Left ventricle myocardium inferior (tissue), 1 donor: ENCODE measurements at regions not wholly inside any gene's neighbourhood (a gene's known extent, or its start where the extent isn't known, plus 50 kb on each side); places are given as distances from the start of the nearest gene placed in this dataset.

Experiments
- DNase-seq: peaks from one replicate; pipeline ENCODE4 v3.0.0-alpha.2; 2020
- H3K27ac ChIP-seq: fragments of 200-600 bp; replicated peaks from 2 replicates; pipeline ENCODE4 v1.8.0; 2021
- H3K27me3 ChIP-seq: fragments of 200-600 bp; 2 replicates; pipeline ENCODE4 v1.8.0; 2021; ENCODE audit warnings: low read depth
- H3K36me3 ChIP-seq: fragments of 200-600 bp; 2 replicates; pipeline ENCODE4 v1.8.0; 2021
- H3K4me1 ChIP-seq: fragments of 200-600 bp; 2 replicates; pipeline ENCODE4 v1.8.0; 2021
- H3K4me3 ChIP-seq: fragments of 200-600 bp; 2 replicates; pipeline ENCODE4 v1.8.0; 2021; ENCODE audit warnings: mild to moderate bottlenecking, moderate library complexity
- H3K9me3 ChIP-seq: fragments of 200-600 bp; replicated peaks from 2 replicates; pipeline ENCODE4 v1.8.0; 2021
- intact Hi-C: fragments of 100-400 bp; cut with micrococcal nuclease; formaldehyde crosslinking; loops from one replicate; pipeline ENCODE4 v1.11.0; 2022
- TF ChIP-seq, protein P1 (sequence below): fragments of 200-600 bp; IDR thresholded peaks from 2 replicates; pipeline ENCODE4 v1.8.0; 2021; ENCODE audit warnings: antibody characterized with exemption, mild to moderate bottlenecking, borderline replicate concordance
- donor health status: DM: no; HTN: yes; CAD: no; lungs with severe emphysema.

DNA sequence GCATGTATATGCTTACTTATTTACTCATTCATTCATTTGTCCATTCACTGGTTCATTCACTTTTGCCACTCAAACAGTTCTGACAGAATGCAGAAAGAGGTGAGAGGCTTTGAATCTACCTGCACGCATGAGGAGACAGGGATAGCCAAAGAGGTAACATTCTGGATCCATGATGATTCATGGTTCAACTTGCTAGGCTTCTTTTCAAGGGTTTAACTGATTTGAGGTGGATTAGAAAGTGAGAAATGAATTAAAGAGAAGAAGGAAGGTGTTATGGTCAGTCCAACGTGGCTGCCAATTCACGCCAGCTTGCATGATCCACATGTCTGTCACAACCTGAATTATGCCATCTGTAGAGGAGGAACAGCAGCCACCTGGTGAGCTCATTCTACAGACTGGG is 260.6 kb downstream of the ARRDC4 start:
- no peaks in the 10 kb centered on the region for H3K9me3 ChIP-seq
- intact Hi-C loops: no loop called here
- TF ChIP-seq, protein P1, sequence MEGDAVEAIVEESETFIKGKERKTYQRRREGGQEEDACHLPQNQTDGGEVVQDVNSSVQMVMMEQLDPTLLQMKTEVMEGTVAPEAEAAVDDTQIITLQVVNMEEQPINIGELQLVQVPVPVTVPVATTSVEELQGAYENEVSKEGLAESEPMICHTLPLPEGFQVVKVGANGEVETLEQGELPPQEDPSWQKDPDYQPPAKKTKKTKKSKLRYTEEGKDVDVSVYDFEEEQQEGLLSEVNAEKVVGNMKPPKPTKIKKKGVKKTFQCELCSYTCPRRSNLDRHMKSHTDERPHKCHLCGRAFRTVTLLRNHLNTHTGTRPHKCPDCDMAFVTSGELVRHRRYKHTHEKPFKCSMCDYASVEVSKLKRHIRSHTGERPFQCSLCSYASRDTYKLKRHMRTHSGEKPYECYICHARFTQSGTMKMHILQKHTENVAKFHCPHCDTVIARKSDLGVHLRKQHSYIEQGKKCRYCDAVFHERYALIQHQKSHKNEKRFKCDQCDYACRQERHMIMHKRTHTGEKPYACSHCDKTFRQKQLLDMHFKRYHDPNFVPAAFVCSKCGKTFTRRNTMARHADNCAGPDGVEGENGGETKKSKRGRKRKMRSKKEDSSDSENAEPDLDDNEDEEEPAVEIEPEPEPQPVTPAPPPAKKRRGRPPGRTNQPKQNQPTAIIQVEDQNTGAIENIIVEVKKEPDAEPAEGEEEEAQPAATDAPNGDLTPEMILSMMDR: no peak

DNA sequence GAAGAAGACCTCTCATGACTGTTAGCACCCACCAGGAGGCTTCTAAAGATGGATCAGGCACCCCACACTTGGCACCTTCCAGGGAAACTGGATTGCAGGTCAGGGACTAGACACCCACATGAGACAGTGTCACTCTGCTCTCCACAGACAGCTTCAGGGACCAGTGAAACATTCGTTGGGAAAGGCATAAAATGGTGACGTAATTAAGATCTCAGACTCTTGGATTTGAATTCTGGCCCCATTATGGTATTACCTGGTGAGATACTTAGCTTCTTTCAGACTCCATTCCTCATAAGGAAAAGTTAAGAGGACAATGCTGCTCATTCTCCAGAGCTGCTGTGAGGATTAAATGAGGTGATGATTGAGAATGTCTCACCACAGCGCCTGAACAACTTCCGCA is 261.1 kb downstream of the ARRDC4 start:
- DNase-seq: no peak
- no peaks in the 10 kb centered on the region for H3K4me1 ChIP-seq
- no peaks in the 10 kb centered on the region for H3K9me3 ChIP-seq
- no peak overlapping the region for H3K4me3 ChIP-seq
- no peaks in the 10 kb centered on the region for H3K27me3 ChIP-seq
- intact Hi-C loops: no loop called here
- H3K27ac ChIP-seq: no peak overlapping the region
- no peaks in the 10 kb centered on the region for H3K36me3 ChIP-seq
- TF ChIP-seq, protein P1: no peak

More for the DNA sequence above, 260.6 kb downstream of the ARRDC4 start:
- H3K27ac ChIP-seq: no peak overlapping the region
- H3K4me1 ChIP-seq: no peaks in the 10 kb centered on the region
- H3K27me3 ChIP-seq: no peaks in the 10 kb centered on the region
- no peaks in the 10 kb centered on the region for H3K36me3 ChIP-seq
- DNase-seq: no peak
- no peak overlapping the region for H3K4me3 ChIP-seq

DNA sequence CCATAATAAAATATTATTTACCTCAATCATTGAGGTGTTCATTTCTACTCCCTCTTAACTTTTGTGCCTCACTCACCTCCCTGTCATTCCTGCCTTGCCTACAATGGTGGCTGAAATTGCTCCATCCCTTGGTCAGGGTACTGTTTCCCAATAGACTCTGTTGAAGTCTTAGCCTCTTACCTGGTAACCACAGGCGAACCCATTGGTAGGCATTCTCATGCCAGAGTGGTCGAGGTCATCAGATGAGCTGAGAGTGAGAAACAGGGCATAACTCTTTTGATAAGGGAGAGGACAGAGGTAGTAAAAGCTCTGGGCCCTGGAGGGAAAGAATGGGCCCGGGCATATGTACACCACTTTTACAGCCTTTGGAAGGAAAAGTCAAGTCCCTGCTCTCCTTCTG is 265.6 kb downstream of the ARRDC4 start:
- H3K27ac ChIP-seq: no peak overlapping the region
- H3K4me1 ChIP-seq: no peaks in the 10 kb centered on the region
- DNase-seq: no peak
- H3K36me3 ChIP-seq: no peaks in the 10 kb centered on the region
- no peak overlapping the region for H3K4me3 ChIP-seq
- TF ChIP-seq, protein P1: no peak
- peaks cover 15% of the 10 kb centered on the region for H3K27me3 ChIP-seq
- H3K9me3 ChIP-seq: no peaks in the 10 kb centered on the region
- intact Hi-C loops: no loop called here

DNA sequence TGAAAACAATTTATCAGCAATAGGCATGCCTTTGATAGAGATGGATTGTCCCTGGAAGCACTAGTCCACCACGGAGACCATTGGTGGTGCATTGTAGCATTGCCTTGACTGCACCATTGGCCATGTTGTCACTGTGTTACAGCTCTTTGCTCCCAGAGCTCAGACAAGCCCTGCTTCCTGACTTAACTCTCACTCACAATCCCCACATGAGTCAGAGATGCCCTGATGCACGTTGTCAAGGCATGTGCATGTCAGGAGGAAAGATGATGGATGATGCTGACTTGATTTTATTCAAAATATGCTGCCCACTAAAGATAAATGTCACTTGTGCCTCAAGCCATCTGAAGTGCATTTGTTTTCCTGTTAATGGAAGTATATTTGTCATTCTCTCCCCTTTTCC is 266.1 kb downstream of the ARRDC4 start:
- Histone ChIP-seq H3K27me3 (peaks cover 15% of the 10 kb centered on the region), H3K4me3 (no peak overlapping the region), H3K27ac (no peak overlapping the region), H3K4me1 (no peaks in the 10 kb centered on the region), H3K9me3 (no peaks in the 10 kb centered on the region), H3K36me3 (no peaks in the 10 kb centered on the region)
- DNase-seq: no peak
- TF ChIP-seq, protein P1: no peak
- intact Hi-C loops: no loop called here

DNA sequence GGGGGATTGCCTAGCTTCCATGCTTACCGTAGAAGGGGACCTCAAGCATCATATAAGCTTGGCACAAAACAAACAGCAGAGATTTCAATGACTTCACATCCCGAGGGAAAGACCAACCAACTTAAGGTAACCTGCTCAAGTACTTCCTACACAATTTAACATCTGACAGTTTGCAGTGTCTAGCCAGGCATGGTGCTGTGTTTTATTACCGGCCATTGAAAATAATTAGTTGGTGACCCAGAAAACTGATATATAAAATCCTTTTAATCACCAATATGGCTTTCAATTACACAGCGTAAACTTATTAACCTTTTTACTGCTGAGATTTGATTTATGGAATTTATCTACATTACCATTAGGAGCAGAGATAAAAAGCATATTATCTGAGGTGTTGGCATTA is 268.3 kb downstream of the ARRDC4 start:
- no peak overlapping the region for H3K4me3 ChIP-seq
- no peaks in the 10 kb centered on the region for H3K9me3 ChIP-seq
- TF ChIP-seq, protein P1: no peak
- peaks cover 15% of the 10 kb centered on the region for H3K27me3 ChIP-seq
- no peak for DNase-seq
- H3K36me3 ChIP-seq: no peaks in the 10 kb centered on the region
- intact Hi-C loops: no loop called here
- H3K27ac ChIP-seq: no peak overlapping the region
- no peaks in the 10 kb centered on the region for H3K4me1 ChIP-seq

DNA sequence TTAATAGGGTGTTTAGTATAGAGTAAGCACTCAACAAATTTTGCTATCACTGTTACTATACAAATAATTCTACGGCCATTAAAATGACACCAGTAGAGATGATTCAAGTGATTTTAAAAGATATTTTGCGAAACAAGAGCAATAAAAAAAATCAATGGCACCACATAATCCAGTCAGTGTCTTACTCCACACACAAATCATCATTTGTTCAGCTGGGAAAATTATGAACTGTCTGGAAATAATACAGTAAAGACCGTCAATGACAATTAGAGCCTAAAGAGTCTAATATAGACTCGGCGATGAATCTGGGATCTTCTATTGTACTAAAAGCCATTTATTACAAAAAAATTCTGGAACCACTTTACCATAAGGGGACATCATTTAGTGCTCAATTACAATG is 270.5 kb downstream of the ARRDC4 start:
- intact Hi-C loops: no loop called here
- TF ChIP-seq, protein P1: no peak

More for the DNA sequence above, 270.5 kb downstream of the ARRDC4 start:
- no peak overlapping the region for H3K4me3 ChIP-seq
- no peak for DNase-seq
- no peak overlapping the region for H3K27ac ChIP-seq
- peaks cover 32% of the 10 kb centered on the region for H3K27me3 ChIP-seq
- no peaks in the 10 kb centered on the region for H3K36me3 ChIP-seq
- H3K4me1 ChIP-seq: no peaks in the 10 kb centered on the region
- H3K9me3 ChIP-seq: no peaks in the 10 kb centered on the region
